Astrocyte of the cerebellum (primary cell): ENCODE measurements at regions not wholly inside any gene's neighbourhood (a gene's known extent, or its start where the extent isn't known, plus 50 kb on each side); places are given as distances from the start of the nearest gene placed in this dataset.

Experiments
- DNase-seq: peaks from one replicate; pipeline ENCODE4 v3.0.0-alpha.2; 2011; ENCODE audit warnings: low read depth
- H3K4me3 ChIP-seq: 2 replicates; pipeline ENCODE4 v1.5.1; 2011; ENCODE audit warnings: mild to moderate bottlenecking, low read depth, low read length, moderate library complexity
- CTCF ChIP-seq: IDR thresholded peaks from 2 replicates; pipeline ENCODE4 v1.5.1; 2012; ENCODE audit warnings: low read length, low read depth, moderate library complexity, mild to moderate bottlenecking; ENCODE audit errors: missing control alignments
- in situ Hi-C: cut with HindIII; loops from 2 replicates; pipeline ENCODE4 v1.10.0; 2017; ENCODE audit warnings: low sequenced_read_pairs

- no peak overlapping the region for H3K4me3 ChIP-seq
- DNase-seq = no peak
- in situ Hi-C loops = no loop called here
- no peak for TF ChIP-seq CTCF
Measured at GRCh38 chr18:24679062-24679461, 218.6 kb downstream of the HRH4 start.

GRCh38 chr18:24683925-24684324 lies 223.5 kb downstream of the HRH4 start:
- no peak for TF ChIP-seq CTCF
- no peak overlapping the region for H3K4me3 ChIP-seq
- in situ Hi-C loops = no loop called here
- DNase-seq = no peak

GRCh38 chr18:24685254-24685959 lies 225.0 kb downstream of the HRH4 start:
- no peak for TF ChIP-seq CTCF
- DNase-seq = no peak
- in situ Hi-C loops = no loop called here
- H3K4me3 ChIP-seq = no peak overlapping the region

GRCh38 chr18:24695168-24695567 lies 234.7 kb downstream of the HRH4 start:
- no peak for DNase-seq
- H3K4me3 ChIP-seq = no peak overlapping the region
- no peak for TF ChIP-seq CTCF
- in situ Hi-C loops = no loop called here

GRCh38 chr18:24702001-24702515 lies 241.6 kb downstream of the HRH4 start:
- no peak for TF ChIP-seq CTCF
- no peak for DNase-seq
- H3K4me3 ChIP-seq = no peak overlapping the region
- in situ Hi-C loops = no loop called here

GRCh38 chr18:24703316-24703715 lies 242.9 kb downstream of the HRH4 start:
- in situ Hi-C loops = no loop called here
- no peak for DNase-seq
- no peak overlapping the region for H3K4me3 ChIP-seq
- TF ChIP-seq CTCF = no peak
